Uterus (tissue), 3 donors: ENCODE measurements at regions not wholly inside any gene's neighbourhood (a gene's known extent, or its start where the extent isn't known, plus 50 kb on each side); places are given as distances from the start of the nearest gene placed in this dataset.

Experiments
- DNase-seq, 2 donors: peaks; one replicate each; pipeline ENCODE4 v3.0.0-alpha.2; 2019 to 2020
- H3K27ac ChIP-seq, 2 donors: fragments of 200-600 bp; sonication (generic); 1 replicate in 1 of 2; 2 replicates in 1 of 2; pipeline ENCODE4 v1.5.1; 2016 to 2018
- H3K27me3 ChIP-seq, 2 donors: fragments of 200-600 bp; sonication (generic); one replicate each; pipeline ENCODE4 v1.5.1; 2018 to 2019; ENCODE audit warnings: control low read depth in 1 of 2
- H3K36me3 ChIP-seq, 2 donors: fragments of 200-600 bp; sonication (generic); one replicate each; pipeline ENCODE4 v1.5.1; 2019; ENCODE audit warnings: control low read depth in 1 of 2
- H3K4me1 ChIP-seq, 2 donors: fragments of 200-600 bp; sonication (generic); one replicate each; pipeline ENCODE4 v1.5.1; 2018 to 2019; ENCODE audit warnings: control low read depth in 1 of 2
- H3K4me3 ChIP-seq, 2 donors: fragments of 200-600 bp; sonication (generic); 1 replicate in 1 of 2; 2 replicates in 1 of 2; pipeline ENCODE4 v1.5.1; 2018 to 2019; ENCODE audit warnings: mild to moderate bottlenecking in 1 of 2
- H3K9me3 ChIP-seq, 2 donors: fragments of 200-600 bp; sonication (generic); one replicate each; pipeline ENCODE4 v1.5.1; 2019; ENCODE audit warnings: control low read depth in 1 of 2
- CTCF ChIP-seq, 4 experiments: fragments of 200-600 bp in 2 of 4; fragments of 450-650 bp in 2 of 4; sonication (generic) in 2 of 4; IDR thresholded peaks; one replicate each; pipeline ENCODE4 v1.5.1; 2016 to 2019; ENCODE audit warnings: antibody characterized with exemption in 4 of 4, mild to moderate bottlenecking in 2 of 4, moderate library complexity in 1 of 4
- POLR2A ChIP-seq, 2 donors: fragments of 450-650 bp; IDR thresholded peaks; one replicate each; pipeline ENCODE4 v1.6.1; 2016; ENCODE audit warnings: antibody characterized with exemption in 2 of 2, mild to moderate bottlenecking in 1 of 2, moderate library complexity in 1 of 2
- intact Hi-C: fragments of 100-400 bp; cut with DNase I; formaldehyde crosslinking; loops from one replicate; pipeline ENCODE4 v1.15.1; 2023; ENCODE audit warnings: low total_unique reads
- donor health status: DM: yes; HTN: yes; CAD: no.

- Histone ChIP-seq H3K9me3 (no peaks in the 10 kb centered on the region), H3K4me3 (no peak overlapping the region), H3K27me3 (no peaks in the 10 kb centered on the region), H3K4me1 (no peaks in the 10 kb centered on the region), H3K27ac (no peak overlapping the region), H3K36me3 (no peaks in the 10 kb centered on the region)
- no peak for DNase-seq
- intact Hi-C loops: no loop called here
- no peak for TF ChIP-seq CTCF (IDR thresholded peaks at IDR 0.05)
- TF ChIP-seq POLR2A (IDR thresholded peaks at IDR 0.05): no peak
These were observed 362.7 kb downstream of the CXCL12 start for GRCh38 chr10:44022203-44022602.

GRCh38 chr10:44020322-44021111 is 364.4 kb downstream of the CXCL12 start:
- no peaks in the 10 kb centered on the region for H3K4me1 ChIP-seq
- H3K36me3 ChIP-seq: no peaks in the 10 kb centered on the region
- H3K27me3 ChIP-seq: no peaks in the 10 kb centered on the region
- TF ChIP-seq POLR2A (IDR thresholded peaks at IDR 0.05): no peak
- TF ChIP-seq CTCF (IDR thresholded peaks at IDR 0.05): no peak
- no peaks in the 10 kb centered on the region for H3K9me3 ChIP-seq
- DNase-seq: no peak
- intact Hi-C loops: no loop called here
- no peak overlapping the region for H3K27ac ChIP-seq
- no peak overlapping the region for H3K4me3 ChIP-seq

- Histone ChIP-seq H3K27me3 (no peaks in the 10 kb centered on the region), H3K27ac (peak overlapping the region; percentile 31 to 53), H3K4me1 (no peaks in the 10 kb centered on the region), H3K9me3 (no peaks in the 10 kb centered on the region), H3K4me3 (no peak overlapping the region), H3K36me3 (no peaks in the 10 kb centered on the region)
- TF ChIP-seq POLR2A (IDR thresholded peaks at IDR 0.05) (no peak), CTCF (IDR thresholded peaks at IDR 0.05) (no peak)
- intact Hi-C loops: no loop called here
- DNase-seq: no peak
These were observed 367.3 kb downstream of the CXCL12 start for GRCh38 chr10:44017483-44018145.

- intact Hi-C loops: no loop called here
- peak; percentile 45 for DNase-seq
- no peaks in the 10 kb centered on the region for H3K27me3 ChIP-seq
- no peaks in the 10 kb centered on the region for H3K36me3 ChIP-seq
- no peaks in the 10 kb centered on the region for H3K9me3 ChIP-seq
- no peak overlapping the region for H3K4me3 ChIP-seq
- peak overlapping the region; percentile 53 for H3K27ac ChIP-seq
- no peak for TF ChIP-seq POLR2A (IDR thresholded peaks at IDR 0.05)
- TF ChIP-seq CTCF (IDR thresholded peaks at IDR 0.05): no peak
- H3K4me1 ChIP-seq: no peaks in the 10 kb centered on the region
These were observed 368.1 kb downstream of the CXCL12 start for GRCh38 chr10:44016589-44017482.
